Fibroblast of skin of right quadriceps (primary cell): ENCODE measurements at regions not wholly inside any gene's neighbourhood (a gene's known extent, or its start where the extent isn't known, plus 50 kb on each side); places are given as distances from the start of the nearest gene placed in this dataset.
"Not testable (repeated sequence)": the region's sequence is repeated elsewhere in the genome, so short reads cannot be mapped to it uniquely, and the experiment has no call there.

Experiments used
- DNase-seq: peaks from one replicate; pipeline ENCODE4 v3.0.0-alpha.2; 2013

DNA sequence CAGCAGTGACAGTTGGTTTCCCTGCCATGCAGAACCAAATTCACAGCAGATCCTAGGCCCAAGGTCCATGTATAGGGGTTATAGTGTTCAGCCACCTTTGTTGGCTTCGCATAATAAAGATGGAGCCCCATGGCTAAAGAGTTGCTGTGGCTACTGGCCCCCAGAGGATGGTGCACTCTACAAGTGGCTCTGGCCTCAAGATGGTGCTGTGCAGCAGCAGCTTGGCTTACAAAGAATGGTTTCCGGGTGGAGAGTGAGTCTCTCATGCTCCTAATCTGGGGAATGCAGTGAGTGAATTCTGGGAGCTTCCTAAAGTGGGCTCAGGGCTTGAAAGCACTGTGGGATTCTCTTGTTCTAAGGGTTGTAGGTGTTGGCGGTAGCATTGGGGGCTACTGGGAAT lies 1199.7 kb downstream of the CNTNAP5 start:
- no peak for DNase-seq

DNA sequence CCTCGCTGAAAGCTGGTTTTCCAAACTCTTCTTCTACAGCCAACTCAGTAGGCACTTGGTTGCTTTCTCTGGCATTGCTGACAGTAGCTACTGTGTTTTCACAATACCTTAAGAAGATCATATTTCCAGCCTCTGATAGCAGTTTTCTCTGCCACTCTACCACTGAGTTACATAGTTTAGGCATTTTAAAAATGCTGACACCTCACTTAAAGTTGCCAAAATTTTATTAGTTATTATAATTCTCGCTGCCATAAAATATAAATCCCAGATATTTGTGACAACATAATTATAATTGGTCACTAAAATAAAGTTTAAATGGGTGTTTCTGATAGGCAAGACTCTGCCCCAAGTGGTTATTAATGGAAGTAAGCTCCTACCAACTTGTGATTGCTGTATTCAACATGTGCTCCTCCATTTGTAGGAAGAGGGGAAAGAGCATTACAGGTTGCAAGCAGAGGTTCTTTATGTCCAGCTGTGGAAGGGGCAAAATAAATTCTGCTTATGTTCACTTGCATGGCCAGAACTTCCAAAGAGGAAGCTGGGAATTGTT lies 1202.8 kb downstream of the CNTNAP5 start:
- no peak for DNase-seq

DNA sequence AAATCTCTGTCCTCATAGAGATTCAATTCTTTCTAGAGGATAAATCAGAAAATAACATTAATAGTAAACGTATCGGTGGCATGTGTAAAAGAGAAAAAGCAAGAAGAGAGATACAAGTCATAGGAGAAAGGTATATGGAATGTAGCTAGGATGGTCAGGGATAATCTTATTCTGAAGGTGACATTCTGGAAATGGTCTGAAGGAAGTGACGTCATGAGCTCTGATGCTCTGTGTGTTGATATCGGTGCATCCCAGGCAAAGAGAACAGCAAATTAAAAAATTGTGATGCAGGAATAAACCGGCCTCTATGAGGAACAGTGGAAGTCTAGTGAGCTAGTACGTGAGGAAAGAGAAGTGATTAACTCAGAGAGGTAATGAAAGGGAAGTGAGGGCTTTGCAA lies 1215.8 kb downstream of the CNTNAP5 start:
- no peak for DNase-seq

DNA sequence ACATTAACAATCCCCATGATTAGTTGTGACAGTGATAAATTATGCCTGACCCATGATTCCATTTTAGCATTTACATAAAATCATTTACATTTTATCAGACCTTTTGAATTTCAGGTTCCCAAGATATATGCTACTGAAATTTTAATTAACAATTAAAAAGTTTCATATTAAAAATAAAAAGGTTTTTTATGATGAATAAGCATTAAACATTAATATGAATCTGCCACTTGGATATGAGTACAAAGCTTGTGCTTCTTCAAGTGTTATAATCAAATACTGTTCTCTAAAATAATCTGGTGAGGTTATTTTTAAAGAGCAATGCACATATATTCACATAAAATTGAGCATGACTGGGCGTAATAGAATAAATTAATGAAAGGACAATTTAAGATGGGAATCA lies 1218.0 kb downstream of the CNTNAP5 start:
- no peak for DNase-seq

DNA sequence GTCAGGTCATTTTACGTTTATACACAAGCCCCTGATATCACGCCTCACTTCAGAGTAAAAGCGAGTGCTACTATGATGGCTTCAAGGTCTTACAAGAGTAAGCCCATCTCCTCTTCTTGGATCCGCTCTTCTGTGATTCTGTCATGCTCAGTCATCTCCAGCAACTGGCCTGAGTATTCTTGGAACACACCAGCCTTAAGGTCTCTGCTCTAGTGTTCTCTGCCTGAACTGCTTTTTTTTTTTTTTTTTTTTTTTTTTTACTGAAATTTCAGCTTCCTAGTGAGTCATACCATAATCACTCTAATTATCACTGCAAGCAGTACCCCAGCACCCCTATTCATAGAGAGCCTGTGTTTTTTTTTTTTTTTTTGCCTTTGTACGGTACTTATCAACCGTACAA lies 1228.9 kb downstream of the CNTNAP5 start:
- DNase-seq, result no peak

DNA sequence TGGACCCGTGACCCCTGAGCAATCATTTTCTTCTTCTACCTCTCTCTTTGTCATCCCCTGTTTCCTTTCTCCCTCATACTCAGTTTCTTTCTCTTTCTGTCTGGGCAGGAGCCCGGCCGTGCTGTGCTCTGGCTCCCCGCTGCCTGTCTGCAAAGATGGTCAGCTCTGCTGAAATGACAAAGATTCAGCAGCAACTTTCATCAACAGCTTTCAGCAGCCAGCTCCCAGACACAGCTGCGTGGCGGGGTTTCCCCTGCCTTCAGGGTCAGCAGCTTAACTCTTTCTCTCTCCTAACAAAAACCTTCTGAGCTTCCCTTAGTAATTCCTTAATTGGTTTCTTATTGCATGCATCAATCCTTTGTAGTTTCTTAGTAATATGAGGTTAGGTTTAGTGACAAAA lies 1234.4 kb downstream of the CNTNAP5 start:
- DNase-seq, result no peak

DNA sequence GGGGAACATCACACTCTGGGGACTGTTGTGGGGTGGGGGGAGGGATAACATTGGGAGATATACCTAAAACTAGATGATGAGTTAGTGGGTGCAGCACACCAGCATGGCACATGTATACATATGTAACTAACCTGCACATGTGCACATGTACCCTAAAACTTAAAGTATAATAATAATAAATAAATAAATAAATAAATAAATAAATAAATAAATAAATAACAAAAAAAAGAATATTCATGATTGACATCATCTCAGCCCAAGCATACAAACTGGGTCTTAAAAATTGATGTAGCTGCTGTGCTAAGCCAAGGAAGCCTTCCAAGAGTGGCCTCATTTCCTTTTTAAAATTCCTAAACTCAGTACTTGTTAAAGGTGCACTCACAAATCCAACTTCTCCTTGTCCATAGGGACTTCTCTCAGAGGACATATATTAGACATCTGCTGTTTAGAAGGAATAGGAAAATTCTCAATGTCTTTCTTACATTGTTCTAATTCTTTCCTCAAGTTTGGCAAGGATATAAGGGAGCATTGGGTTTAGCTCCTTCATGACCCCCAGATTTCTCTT lies 1235.4 kb downstream of the CNTNAP5 start:
- not testable (repeated sequence) for DNase-seq

DNA sequence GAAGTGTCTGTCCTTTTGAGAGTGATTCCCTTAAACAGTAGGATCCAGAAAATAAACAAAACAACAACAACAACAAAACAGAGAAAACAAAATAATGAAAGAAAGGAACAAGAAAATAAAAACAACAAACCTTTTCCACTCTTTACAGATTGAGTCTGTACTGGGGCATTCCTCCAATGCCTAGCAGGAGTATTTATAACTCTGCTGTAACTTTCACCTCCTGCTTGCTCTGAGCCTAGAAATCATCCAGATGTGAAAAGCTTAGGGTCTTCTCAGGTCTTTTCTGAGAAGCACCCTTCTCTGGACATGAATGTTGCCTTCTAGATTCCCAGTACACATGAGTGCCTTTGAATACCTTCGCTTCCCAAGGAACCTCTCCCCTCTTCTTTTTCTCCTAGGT lies 1239.4 kb downstream of the CNTNAP5 start:
- DNase-seq, result no peak

DNA sequence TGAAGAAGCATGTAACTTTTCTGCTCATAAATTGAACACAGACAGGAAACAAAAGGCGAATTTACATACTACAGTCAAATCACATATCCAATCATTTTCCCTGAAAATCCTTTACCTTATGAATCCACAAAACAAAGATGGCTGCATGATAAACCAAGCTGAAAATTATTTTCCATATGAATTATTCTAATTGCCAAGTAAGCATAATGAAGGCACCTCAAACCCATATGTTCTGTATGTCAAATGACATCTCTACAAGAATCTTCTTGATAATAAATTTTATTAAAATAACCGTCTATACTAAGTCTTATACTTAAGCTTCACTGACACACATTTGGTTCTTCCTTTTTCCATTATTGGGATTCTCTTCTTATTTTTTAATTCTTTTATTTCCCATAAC lies 1242.6 kb downstream of the CNTNAP5 start:
- no peak for DNase-seq

DNA sequence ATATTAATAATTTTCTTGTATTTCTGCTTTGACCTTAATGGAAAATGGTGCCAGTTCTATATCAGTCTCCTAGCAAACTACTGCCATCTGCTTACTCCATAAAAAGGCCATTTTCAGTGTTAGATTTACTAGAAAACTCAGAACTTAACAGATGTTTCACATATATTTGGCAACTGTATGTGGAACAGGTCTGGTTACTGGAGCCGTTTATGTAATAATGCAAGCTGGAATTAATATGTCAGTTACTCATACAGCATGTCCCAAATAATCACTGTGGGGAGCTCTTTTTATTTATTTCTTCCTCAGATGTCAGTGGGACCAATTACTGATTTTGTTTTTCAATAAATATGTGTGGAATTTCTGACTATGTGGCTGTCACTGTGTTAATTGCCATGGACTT lies 1247.6 kb downstream of the CNTNAP5 start:
- no peak for DNase-seq

DNA sequence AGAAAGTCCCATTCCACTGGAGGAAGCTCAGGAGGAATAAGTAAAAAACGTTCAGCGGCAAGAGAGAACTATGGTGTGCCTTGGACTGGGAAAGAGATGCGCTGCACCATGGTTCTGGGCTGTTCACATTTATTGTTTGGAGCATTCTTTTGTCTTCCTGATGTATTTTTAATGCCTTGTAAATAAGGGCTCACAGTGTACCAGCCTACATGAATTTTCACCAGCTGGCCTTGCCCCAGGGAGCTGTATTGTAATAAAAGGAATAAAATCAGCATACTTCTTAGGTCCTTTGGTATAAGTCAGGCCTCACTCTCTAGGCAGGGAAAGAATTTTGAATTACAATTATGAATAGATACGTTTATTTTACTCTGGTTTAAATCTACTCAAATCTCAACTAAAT lies 1249.6 kb downstream of the CNTNAP5 start:
- DNase-seq, result no peak

DNA sequence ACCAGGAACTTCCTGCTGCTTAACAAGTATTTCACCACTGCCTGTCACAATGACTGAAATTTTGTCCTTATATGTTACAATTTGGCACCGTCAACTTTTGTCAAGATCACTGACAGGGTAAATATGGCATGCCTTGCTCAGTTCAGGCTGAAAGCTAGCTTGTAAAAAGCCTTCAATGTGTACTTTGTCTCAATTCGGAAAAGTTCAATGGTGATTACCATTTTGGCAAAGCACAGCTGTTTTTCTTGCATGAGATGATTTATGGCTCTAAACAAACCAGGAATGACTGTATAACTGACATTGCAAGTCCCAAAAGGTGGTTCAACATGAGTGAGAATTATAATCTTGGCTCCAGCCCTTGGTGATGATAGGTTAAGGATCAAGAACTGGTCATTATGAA lies 1255.2 kb downstream of the CNTNAP5 start:
- no peak for DNase-seq

DNA sequence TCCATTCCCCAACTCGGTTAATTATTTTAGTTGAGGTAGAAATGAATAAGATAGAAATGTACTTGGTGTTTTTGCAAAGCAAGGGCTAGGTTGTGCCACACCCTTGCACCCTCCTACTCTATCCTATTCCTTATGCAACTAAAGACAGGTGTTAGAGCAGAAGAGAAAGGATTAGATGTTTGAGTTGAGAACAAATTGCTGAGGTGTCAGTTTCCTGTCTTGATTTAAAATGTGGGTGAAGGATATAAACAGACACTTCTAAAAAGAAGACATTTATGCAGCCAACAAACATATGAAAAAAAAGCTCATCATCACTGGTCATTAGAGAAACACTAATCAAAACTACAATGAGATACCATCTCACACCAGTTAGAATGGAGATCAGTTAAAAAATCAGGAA lies 1256.2 kb downstream of the CNTNAP5 start:
- no peak for DNase-seq

DNA sequence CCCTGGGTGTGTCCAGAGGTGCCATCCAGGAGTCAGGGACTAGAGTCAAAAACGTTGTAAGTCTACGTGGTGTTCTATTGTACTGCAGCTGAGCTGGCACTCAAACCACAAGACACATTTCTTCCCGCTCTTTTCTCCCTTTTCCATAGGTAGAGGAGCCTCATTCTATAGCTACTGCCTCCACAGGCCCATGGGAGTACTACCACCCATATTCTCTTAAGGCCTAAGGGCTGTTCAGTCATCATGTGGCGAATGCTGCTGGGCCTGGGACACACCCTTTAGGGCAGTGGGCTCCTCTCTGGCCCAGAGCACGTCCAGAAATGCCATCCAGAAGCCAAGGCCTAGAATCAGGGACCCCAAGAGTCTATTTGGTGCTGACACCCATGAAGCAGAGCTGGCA lies 1271.7 kb downstream of the CNTNAP5 start:
- no peak for DNase-seq

DNA sequence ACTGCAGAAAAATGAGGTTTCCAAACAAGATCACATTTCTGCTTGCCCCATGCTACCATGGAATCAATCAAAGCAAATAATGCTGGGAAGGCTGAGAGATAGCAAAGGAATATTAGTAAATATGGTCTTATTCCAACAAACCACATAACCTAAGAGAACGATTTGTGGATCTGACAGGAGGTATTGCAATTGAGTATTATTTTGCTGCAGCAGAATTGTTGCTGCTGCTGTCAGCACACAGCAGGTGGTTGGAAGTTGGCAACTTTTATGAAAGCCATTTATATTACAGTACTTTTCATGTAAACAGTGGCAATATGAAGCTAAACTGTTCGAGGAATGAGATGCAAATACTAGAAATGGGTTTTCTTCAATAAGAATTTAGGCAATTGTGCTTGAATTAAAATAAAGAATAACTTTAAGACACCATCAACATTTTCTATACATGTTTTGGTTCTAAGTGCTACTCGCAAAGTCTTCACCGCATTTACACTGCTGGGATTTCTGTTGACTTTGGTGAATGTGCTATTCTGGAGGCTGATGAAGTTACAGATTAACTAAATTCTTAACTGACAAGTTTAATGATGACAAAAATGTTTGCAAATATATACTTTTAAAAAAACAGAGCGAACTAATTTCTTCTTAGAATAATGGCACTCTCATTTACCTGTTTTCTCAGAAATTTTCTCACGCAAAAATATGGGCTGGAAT lies 1285.7 kb downstream of the CNTNAP5 start:
- no peak for DNase-seq

DNA sequence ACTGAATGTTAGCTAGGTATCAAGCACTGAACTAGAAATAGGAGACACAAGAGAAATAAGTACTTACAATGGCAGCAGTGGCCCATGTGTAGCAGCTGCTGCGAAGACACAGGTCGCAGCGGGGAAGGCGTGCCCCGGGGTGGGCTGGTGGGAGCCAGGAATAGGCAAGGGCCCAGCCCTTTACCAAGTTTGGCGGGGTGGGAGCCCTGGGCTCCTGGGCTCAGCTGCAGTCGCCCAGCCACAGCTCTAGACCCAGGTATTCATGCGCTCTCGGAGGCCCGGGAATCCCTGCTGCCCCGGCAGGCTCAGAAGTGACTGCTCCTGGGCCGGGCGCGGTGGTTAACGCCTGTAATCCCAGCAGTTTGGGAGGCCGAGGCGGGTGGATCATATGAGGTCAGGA lies 1287.3 kb downstream of the CNTNAP5 start:
- no peak for DNase-seq

DNA sequence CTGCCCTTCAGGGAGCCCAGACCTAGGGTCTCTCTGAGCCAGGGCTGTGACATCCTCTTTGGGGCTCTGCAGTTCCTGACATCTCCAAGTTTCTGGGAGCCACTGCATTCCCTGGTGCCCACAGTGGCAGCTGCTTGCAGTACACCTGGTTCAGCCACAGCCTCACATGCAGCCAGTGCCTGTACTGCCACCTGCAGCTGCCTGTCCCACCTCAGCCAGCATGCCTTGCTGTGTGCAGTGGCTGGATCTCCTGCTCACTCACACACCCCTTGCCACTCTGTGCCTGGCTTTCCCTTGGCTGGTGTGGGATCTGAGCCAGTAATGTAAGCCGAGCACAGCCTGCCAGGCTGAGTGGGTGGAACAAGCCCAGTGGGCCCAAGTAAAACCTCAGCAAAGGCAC lies 1288.7 kb downstream of the CNTNAP5 start:
- no peak for DNase-seq

DNA sequence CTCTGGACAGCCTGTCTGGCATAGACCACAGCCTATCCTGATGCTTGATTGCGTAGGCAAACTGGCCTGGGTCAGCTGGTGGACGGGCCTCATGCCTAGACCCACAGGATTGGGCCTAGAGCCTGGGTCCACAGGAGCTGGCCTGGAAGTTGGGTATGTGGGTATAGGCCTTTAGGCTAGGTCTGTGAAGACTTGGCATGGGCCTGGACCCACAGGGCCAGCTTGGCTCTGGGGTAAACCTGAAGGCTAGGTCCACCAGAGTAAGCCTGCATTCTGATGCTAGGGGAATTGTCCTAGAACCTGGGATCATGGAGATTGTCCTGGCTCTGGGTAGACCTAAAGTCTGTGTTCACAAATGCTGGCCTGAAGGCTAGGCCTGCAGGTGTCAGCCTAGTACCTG lies 1293.7 kb downstream of the CNTNAP5 start:
- no peak for DNase-seq

DNA sequence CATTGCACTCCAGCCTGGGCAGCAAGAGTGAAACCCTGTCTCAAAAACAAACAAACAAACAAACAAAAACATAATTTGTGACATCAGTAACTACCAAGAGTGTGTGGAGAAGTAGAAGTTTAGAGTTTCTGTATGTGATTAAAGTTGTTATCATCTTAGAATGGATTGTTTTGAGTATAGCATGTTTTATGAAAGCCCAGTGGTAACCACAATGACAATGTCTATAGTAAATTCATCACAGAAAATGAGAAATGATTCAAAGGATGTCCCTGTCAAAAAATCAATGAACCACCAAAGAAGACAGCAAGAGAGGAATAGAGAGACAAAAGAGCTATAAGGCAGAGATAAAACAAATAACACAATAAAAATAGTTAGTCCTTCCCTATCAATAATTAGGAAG lies 1299.2 kb downstream of the CNTNAP5 start:
- DNase-seq, result no peak

DNA sequence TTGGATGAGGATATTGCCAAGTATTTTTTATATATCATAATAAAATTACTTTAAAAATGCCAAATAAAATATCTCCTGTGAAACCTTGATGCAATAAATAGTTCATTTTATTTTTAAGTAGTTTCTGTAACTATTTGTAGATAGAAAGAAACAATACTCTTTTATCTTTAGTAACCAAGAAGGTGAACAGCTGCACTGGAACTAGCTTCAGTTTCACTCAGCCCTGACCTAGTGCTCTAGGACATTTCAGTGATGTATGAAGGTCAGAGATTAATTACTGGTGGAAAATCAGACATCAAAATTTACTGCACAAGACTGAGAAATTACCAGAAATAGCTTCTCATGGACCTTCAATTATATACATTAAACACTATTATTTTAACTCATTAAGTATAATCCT lies 1305.0 kb downstream of the CNTNAP5 start:
- DNase-seq, result no peak

DNA sequence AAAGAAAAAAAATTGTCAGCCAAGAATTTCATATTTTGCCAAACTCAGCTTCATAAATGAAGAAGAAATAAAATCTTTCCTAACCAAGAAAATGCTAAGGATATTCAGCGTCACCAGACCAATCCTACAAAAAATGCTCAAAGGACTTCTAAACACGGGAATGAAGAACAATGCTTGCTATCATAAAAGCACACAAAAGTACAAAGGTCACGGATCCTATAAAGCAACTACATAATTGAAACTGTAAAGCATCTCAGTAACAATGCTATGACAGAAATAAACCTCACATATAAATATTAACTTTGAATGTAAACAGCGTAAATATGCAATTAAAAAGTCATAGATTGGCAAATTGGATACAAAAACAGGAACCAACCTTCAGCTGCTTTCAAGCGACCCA lies 1314.6 kb upstream of the GYPC start:
- no peak for DNase-seq

DNA sequence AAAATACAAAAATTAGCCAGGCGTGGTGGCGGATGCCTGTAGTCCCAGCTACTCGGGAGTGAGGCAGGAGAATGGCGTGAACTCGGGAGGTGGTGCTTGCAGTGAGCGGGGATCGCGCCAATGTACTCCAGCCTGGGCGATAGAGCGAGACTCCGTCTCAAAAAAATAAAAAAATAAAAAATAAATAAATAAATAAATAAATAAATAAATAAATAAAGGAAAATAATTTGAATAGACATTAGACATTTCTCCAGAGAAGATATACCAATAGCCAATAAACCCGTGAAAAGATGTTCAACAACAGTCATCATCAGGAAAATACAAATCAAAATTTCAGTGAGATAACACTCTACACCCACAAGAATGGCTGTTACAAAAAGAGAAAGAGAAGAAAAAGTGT lies 1302.4 kb upstream of the GYPC start:
- DNase-seq, result not testable (repeated sequence)

DNA sequence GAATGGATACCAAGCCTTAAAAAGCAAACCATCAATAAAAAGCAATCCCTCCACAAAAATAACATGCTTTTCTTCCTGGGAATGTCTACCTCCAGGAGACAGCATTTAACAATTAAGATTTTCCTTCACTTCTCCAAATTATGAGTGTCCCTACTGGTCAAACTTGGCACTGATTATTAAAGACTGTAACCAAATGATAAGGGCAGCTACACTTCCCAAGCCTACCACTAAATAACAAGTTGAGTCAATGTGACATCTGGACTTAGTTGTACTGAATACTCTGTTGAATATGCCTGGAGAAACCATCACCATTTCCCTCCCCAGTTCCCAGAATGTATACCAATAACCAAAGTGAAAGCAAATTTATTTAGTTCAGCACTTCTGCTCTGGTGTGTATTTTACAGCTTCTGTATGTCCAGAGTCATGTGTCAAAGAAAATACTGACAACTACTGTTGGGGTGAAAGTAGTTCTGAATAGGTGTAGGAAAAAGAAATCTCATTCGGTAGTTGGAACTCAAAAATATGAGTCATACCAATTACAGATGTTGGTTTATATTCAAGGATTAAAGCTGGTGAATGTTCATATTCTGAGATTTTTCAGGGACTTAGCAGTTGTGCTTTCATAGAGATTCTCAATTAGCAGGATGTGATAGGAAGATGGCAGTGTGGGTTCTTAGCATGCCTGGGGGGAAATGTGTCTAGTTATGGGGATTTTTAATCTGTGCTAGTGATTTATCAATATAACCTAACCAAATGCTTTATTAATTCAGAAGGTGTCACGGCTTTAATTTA lies 1291.6 kb upstream of the GYPC start:
- no peak for DNase-seq

DNA sequence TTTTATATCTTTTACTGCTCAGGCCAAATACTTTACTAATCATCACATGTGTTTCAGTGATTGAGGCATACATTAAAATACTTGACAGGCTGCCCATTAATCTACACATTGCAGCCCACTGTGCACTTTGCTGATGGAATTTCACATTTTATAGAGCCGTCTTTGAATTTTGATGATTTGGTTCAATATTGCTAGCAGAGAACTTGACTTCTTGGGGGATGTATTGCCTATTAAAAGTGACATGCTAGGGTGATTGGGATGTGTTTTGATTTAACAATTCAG lies 1291.0 kb upstream of the GYPC start:
- DNase-seq, result no peak
